ENCODE measurements at regions not wholly inside any gene's neighbourhood (a gene's known extent, or its start where the extent isn't known, plus 50 kb on each side); places are given as distances from the start of the nearest gene placed in this dataset.
A peak's percentile ranks its signal among the peaks of the same experiment; 100 is the strongest.
"Not testable (repeated sequence)": the region's sequence is repeated elsewhere in the genome, so short reads cannot be mapped to it uniquely, and the experiment has no call there.

DNA sequence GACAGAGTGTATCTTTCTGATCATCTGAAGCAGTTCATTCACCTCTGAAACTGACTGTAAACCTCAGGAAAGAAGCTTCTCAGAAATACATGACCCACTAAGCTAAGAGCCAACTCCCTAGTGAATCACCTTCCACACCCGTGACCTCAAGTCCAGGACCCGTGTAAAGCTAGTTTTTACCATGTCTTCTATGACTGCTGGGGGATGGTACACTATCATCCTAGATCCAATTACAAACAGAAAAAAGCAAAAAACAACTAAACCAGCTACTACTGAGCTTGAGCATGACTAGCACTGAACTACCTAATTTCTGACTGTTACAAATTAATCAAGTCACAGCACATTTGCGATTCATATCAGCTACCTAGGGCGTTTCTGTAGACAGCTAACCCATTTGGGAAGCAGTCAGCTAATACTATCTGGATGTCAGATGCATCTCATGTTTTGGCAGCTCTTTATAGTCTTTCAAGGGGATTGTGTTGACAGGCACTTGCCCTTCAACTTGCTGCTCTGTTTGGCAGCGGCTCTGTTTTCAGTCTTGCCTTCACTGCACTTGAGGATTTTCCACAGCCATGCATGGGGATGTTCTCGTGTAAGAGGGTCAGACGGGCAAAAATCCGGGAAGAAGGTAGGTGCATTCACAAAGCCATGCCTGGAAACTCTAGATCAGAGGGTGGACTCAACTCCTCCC is 350.3 kb downstream of the ANAPC1 start:
- DNase-seq (ENCODE audit: low spot score): not testable (repeated sequence)

DNA sequence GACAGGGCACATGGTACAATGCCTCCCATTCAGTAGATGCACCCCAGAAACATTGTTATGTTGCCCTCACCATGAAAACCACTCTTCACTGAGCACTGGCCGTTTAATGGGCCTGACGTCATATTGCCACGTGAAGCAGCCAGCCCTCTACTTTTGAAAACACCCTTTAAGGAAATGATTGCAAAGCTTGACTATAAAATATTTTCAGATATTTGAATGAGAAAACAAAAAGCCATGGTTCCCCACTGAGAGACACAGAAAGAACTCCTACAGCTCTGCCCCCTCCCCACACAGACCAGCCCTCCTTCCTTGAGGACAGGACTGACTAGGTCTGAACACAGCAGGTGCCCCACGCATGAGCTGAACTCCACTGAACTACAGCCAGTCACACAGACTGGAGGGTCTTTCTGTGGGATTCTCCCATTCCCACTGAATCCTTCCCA is 349.1 kb downstream of the ANAPC1 start:
- DNase-seq (ENCODE audit: low spot score): peak; percentile 53

DNA sequence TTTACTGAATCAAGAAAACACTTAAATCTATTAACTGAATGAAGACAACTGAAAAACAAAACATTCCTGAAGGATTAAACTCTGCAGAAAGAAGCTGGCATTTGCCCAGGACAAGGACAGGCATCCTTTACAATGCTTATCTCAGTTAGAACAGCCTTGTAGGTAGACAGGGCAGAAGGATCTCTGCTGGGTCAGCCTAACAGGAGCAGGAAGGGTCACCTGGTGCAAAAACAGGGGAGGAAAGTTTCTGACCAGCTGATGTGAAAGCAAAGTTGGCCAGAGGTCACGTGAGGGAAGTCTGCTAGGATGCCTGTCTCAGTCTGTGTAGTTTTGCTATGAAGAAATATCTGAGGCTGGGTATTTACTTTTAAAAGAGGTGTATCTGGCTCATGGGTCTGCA is 348.6 kb downstream of the ANAPC1 start:
- no peak for DNase-seq (ENCODE audit: low spot score)

DNA sequence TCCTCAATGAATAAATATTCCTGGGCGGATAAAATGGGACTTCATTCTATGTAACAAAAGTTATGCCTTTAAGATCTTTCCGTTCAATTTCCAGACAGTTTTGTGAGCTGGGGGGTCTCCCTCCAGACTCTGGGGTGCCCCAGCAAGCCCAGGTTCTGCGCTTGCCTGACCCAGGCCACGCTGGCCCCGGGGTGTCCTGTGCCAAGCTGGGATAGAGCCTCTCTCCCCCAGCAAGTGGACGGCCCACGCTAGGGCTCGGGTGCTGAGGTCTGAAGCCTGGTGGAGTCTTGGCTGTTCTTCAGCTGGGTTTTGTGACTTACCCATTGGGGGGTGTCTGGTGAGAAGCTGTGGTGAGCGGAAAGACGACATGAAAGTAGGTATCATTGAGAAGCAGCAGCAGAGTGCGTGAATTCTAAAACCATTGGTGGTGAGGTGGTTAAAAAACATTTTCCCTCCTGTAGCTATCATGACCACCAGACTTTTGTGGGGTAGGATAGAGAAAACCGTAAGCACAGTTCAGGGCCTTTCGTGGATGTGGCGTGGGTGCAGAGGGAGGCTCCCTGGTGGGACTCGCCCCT is 346.8 kb downstream of the ANAPC1 start:
- DNase-seq (ENCODE audit: low spot score): no peak

DNA sequence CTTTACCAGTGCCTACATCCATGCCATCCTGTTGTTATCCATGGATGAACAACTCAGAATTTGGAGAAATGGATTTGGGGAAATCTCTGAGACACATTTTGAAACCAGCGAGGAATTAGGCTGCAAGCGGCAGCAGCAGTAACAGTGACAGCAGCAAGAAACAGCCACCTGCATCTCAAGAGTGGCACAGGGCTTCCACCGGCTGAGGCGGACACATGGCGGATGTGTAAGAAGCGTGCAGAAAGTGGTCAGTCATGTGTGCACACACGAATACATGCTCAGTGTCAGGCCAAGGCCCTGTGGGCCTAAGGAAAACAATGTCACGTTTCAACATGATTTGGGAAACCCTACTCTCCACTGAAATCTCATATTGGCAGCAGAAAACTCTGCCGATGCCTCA is 344.0 kb downstream of the ANAPC1 start:
- not testable (repeated sequence) for DNase-seq (ENCODE audit: low spot score)

DNA sequence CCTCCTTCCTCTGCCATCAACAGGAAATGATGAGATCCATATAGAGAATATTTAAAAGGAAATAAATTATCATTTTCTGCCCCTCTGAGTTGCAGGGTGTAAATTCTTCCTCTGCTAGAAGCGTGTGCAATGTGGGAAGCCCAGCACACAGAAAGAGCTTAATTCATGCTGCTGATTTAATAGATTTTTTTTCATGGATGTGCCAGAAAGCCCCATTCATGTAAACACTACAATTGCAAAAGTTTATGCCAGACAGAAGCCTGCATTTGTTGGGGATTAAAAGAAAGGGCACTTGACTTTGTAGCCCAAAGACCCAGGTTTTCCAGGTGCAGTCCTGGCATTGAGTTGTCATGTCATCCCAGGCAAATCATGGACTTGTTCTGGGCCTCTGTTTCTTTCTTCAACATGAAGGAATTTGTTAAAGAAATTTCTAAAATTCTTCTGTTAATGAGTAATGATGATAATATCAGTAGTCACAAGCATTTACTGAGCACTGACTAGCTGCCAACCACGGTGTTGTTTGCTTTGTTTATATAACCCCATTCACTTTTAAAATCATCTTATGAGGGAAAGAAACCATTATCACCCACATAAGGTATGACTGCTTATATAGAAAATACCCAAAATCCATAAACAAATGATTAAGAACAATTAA is 341.7 kb downstream of the ANAPC1 start:
- not testable (repeated sequence) for DNase-seq (ENCODE audit: low spot score)

DNA sequence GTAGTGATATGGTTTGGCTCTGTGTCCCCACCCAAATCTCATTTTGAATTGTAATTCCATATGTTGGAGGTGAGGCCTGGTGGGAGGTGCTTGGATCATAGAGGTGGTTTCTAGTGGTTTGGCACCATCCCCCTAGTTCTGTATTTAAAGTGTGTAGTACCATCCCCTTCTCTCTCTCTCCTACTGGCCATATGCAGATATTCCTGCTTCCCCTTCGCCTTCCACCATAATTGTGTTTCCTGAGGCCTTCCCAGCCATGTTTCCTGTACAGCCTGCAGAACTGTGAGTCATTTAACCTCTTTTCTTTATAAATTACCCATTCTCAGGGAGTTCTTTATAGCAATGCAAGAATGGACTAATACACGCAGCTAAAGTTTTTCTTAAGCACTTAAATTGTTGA is 340.0 kb downstream of the ANAPC1 start:
- DNase-seq (ENCODE audit: low spot score): not testable (repeated sequence)

DNA sequence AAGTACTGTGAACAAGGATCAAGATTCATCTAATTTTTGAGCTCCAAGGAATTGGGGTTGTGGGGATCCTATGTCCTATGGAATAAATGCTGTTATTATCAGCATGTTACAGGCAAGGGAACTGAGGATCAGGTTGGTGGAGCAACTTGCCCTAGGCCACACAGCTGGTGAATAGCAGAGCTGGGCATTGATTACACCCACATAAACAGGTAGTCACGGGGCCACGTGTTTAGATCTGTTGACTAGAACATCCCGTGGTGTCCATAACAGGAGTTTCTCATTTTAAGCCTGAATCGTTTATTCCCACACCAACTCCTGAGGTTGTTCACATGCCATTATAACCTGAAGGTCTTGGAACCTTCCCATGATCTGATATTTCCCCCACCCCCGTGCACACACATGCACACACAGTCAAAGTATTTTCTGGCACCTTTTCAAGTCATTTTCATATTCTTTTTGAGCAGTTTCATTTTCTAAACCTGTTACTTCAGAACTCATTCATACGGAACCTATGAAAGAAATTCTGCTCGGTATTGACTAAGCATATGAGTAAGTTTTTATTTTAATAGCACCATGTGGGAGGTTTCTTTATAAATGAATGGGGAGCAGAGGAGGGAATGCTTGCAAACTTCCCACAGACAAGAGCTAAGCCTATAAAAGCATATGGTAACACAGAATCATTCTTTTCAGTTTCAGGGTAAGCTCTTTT is 338.1 kb downstream of the ANAPC1 start:
- not testable (repeated sequence) for DNase-seq (ENCODE audit: low spot score)

DNA sequence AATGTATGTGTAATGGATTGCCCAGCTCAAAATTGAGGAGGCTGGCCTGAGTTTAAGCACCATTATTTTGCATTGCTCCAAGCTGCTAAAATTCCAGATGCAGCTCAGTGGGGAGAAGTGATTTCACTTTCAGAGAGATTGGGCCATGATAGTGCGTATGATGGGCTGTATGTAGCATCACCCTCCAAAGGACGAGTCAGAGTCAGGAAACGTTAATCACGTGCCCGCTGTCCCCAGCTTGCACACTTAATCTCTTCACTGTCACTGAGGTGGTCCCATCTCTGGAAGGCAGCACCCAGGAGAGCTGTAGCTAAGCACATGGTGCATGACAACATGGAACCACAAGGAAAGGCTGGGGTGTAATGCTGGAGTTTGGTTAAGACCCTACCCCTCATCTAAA is 337.4 kb downstream of the ANAPC1 start:
- DNase-seq (ENCODE audit: low spot score): not testable (repeated sequence)

DNA sequence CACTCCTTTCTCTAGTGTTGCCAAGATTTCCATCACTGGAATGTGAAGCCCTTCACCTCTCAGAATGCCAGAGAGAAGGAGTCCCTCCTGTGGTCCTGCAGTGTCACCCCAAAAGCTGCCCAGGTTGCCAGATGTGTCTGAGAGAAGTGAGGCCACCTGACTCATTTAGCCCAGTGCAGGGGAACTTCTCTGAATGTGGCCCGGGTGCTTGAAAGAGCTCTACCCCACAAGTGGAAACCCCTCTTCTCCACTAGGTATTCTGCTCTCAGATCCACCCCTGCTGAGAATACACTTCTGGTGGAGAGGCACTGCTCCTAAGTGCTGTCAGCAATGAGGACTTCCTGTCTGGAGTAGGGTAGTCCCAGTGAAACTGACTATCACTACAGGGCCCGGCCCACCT is 334.8 kb downstream of the ANAPC1 start:
- DNase-seq (ENCODE audit: low spot score): not testable (repeated sequence)

DNA sequence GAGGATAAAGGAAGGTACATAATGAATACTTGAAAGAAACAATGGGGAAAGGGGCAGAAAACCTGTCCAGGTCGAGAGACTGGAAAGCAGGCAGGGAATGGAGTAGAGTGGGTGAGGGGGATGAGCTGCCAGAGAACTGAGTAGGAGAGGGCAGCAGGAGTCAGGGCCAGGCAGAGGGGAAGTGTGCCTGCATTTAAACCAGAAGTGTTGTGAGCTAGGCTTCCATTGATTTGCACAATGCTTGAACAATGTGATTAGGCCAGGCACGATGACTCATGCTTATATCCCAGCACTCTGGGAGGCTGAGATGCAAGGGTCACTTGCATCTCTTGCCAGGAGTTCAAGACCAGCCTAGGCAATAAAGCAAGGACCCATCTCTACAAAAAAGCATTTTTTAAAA is 332.6 kb downstream of the ANAPC1 start:
- DNase-seq (ENCODE audit: low spot score): not testable (repeated sequence)

DNA sequence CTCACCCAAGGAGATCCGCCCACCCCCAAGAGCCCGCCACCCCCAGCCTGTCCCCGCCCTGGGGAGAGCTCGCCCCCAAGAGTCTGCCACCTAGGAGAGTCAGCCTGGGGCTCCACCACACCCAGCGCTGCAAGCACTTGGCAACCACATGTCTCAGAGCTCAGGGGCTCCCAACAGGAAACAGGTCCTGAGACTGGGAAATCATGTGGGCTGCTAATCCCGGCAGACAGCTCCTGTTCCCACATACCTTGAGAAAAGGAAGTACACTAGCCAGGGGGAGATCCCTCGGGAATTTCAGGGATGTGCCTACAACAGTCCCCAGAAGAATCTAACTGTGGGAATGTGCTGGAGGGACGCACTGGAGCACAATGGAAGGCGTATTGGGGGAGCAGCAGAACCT is 331.4 kb downstream of the ANAPC1 start:
- not testable (repeated sequence) for DNase-seq (ENCODE audit: low spot score)

DNA sequence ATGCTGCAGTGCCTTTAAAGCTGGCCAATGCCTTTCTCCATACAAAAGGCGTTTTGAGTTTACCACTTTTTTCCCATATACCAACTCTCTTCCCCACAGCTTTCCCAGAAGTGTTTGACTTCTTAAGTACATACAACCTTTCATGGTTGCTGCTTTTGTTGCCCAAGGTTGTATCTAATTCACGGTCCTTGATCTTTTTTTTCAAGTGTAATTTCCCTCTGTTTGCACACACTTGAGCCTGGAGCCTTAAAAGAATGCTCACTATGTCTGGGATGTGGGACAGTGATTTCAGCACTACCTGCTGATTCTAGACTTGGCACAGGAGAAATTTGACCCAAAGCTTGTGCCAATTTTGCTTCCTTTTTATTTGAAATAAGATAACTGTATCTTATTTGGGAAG is 324.7 kb downstream of the ANAPC1 start:
- DNase-seq (ENCODE audit: low spot score): not testable (repeated sequence)

DNA sequence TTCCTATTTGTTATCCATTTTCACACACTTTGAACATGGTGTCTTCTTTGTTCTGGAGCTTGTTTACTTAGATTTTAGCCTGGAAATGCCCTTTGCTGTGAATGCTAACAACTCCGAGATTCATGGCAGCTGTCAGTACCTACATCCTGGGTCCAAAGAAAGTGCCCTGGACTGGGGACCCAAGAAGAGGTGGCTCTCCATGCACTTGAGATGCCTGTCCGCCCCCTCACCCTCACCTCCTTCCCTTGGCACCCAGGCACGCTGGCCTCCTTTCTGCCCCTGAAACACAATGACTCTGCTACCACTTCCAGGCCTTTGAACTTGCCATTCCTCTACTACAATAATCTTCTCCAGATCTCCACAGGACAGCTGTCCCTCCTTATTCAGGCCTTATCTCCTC is 324.2 kb downstream of the ANAPC1 start:
- DNase-seq (ENCODE audit: low spot score): not testable (repeated sequence)

DNA sequence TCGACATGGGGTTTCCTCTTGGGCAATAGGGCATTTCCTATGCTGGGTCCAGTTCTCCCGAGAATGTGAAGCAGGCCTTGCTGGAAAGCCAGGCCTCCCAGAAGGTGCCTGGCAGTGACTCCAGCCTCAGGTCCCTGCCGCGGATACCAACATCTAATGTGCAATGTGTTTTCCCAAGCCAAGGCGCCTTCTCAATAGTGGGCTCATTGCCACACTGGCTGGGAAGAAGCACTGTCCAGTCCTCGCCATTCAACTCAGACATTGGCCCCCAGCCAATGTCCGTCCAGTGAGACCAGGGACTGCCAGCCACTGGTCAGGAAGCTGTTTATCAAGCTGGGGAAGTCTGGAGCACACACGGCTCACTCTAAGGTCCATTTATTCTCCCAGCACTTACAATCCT is 317.9 kb downstream of the ANAPC1 start:
- peak; percentile 0 for DNase-seq (ENCODE audit: low spot score)

DNA sequence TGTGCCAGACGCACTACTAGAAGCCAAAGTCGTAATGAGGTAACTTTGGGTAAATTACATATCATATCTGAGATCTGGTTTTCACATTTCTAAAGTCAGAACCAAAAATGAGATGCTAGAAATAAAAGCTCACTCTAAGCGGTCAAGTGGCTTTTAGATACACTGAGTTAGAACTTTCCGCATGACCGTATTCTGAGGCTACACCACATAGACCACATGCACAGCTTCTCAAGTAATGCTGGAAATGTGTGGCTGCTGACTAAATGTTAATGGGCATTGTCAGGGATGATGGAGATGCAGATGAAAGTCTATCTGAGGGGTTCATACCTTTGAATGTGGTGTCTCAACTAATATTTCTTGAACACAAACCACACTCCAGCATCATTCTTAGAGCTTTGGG is 316.8 kb downstream of the ANAPC1 start:
- DNase-seq (ENCODE audit: low spot score): not testable (repeated sequence)

DNA sequence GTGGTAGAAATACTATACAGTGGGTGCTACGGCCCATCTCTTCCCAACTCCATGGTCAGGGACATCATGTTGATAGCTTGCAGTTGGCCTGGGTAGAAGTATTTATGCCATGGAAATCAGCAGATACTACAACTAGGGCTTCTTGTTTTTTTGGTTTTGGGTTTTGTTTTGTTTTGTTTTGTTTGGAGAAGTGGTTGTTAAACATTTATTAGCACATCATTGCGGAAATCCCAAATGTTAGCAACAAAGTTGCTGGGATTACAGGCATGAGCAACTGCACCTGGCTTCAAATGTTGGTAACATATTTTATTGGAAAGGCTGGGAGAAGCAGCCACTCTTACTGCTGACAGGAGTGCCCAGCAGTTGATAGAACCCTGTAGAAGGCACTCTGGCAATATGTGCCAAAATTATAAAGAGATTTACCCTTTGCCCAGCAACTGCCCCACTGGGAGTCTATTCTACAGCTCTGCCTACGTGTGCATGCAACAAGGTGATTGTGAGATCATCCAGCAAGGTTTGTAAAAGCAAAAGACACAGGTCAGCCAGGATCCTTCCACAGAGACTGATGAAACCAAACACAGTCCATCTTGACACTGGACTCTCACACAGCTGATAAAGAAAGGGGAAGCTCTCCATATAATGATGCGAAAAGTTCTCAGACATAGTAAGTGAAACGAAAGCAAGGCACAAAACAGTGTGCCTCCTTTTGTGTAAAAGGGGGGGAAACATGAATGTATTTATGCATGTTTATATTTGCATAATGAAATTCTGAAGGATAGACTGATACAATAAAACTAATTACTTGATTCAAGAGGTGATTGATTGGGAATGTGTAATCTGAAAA is 314.4 kb downstream of the ANAPC1 start:
- DNase-seq (ENCODE audit: low spot score): not testable (repeated sequence)

DNA sequence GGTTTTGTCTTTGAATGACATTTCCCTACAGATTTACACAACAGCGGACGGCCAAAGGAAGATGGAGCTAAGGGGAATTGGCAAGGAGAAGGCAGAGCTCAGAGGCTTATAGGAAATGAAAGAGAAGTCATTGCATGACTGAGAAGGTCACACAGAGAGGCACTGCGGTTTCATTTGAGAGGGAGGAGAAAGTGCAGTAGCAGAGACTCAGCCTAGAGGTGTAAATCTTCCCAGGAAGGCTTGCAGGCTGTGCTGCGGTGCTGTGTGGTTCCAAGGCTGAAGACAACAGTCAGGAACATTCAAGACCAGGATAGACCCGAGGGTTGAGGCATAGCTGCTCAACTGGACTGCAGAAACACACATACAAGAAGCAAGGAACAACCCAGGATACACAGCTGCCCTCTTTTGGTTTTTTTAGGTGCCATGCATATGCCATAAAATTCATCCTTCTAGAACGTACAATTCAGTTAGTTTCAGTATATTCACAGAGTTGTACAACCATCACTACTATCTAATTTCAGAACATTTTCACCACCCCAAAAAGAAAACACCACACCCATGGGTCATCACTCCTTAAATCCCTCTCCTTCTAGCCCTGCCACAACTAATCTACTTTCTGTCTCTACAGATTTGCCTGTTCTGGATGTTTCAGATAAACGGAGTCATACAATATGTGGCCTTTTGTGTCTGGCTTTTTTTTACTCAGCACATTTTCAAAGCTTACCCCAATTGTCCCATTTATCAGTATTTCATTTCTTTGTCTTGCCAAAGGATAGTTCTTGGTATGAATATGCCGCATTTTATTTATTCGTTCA is 313.5 kb downstream of the ANAPC1 start:
- DNase-seq (ENCODE audit: low spot score): not testable (repeated sequence)

DNA sequence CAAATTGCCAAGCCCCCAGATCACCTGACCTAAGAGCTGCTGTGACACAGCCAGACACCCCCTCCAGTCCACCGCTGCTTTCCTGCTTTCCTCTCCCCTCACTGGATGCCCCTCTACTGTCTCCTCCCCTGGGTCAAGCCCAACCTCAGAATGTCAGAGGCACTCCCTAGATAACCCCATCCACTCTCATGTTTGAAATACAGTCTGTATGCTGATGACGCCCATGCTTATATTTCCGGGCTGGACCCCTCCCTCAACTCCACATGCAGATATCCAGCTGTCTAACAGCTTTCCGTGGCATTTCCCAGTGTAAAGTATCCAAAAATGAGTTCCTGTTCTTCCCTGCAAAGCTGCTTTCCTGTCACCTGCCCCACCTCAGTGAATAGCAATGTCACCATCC is 309.2 kb downstream of the ANAPC1 start:
- DNase-seq (ENCODE audit: low spot score): not testable (repeated sequence)

DNA sequence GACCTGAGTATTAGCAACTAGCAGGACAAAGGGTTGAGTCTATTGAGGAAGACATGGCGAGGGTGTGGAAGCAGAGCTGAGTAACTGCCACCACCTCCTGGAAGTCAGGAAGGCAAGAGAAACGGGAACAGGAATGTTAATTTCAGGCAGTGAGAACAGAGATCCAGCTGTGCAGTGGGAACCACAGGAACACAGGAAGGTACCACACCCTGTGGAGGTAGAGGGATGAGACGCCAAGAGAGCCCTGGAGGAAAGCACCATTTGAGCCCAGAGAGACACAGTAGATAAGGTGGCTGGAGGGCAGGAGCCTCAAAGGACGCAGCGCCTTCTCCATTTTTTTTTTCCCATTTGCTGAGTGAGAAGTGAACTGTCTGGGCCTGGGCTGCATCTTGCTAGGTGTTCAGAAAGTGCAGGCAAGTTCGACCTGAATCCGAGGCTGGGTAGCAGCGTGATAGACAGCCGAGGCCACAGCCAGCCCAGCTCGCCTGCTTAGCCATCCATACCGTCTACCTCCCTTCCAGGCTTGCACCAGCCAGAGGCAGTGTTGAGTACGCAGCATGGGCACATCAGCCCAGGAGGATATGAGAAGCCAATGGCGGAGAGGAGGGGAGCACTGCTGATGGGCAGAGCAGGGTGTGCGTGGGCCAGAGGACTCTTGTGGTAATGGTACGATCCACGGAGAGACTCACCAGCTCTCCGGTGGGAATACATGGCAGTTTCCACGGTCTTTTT is 306.7 kb downstream of the ANAPC1 start:
- DNase-seq (ENCODE audit: low spot score): not testable (repeated sequence)
